MCF 10A (cell line): ENCODE measurements at regions not wholly inside any gene's neighbourhood (a gene's known extent, or its start where the extent isn't known, plus 50 kb on each side); places are given as distances from the start of the nearest gene placed in this dataset.
"Not testable (repeated sequence)": the region's sequence is repeated elsewhere in the genome, so short reads cannot be mapped to it uniquely, and the experiment has no call there.

Experiments
- BruUV-seq: library from RNA; stranded (reverse); fragments of 400-500 nt; replicated peaks from 2 replicates; lab custom pipeline; 2021; lab: Mats Ljungman, UMichigan
- CTCF ChIA-PET: fragments of 300-600 bp; sonication (Branson Sonifier 250); formaldehyde crosslinking; extraction: SDS; loops from one replicate; lab custom pipeline; 2021; ENCODE audit warnings: antibody characterized with exemption, inconsistent platforms; lab: Yijun Ruan, JAX
- POLR2A ChIA-PET: fragments of 300-600, 350-650 bp; sonication (Branson Sonifier 250); formaldehyde crosslinking; extraction: SDS; loops from one replicate; lab custom pipeline; 2020; ENCODE audit warnings: antibody characterized with exemption, inconsistent platforms; lab: Yijun Ruan, JAX
- DNase-seq: peaks from one replicate; pipeline ENCODE4 v3.0.0-alpha.2; 2018; ENCODE audit not compliant: unreplicated experiment
- H3K27ac Mint-ChIP-seq: one replicate; pipeline ENCODE4 v1.8.0; 2022; ENCODE audit warnings: mild to moderate bottlenecking, low read depth, mixed read lengths; ENCODE audit not compliant: unreplicated experiment
- H3K27me3 Mint-ChIP-seq: one replicate; pipeline ENCODE4 v1.8.0; 2022; ENCODE audit warnings: mixed read lengths; ENCODE audit not compliant: insufficient read depth, unreplicated experiment
- H3K36me3 Mint-ChIP-seq: one replicate; pipeline ENCODE4 v1.8.0; 2022; ENCODE audit warnings: mild to moderate bottlenecking, moderate library complexity, mixed read lengths; ENCODE audit not compliant: insufficient read depth, unreplicated experiment
- H3K4me1 Mint-ChIP-seq: one replicate; pipeline ENCODE4 v1.8.0; 2022; ENCODE audit warnings: mixed read lengths; ENCODE audit not compliant: insufficient read depth, unreplicated experiment
- H3K4me3 Mint-ChIP-seq: one replicate; pipeline ENCODE4 v1.8.0; 2022; ENCODE audit warnings: mild to moderate bottlenecking, moderate library complexity, mixed read lengths; ENCODE audit not compliant: unreplicated experiment
- H3K9me3 Mint-ChIP-seq: one replicate; pipeline ENCODE4 v1.8.0; 2022; ENCODE audit warnings: mixed read lengths; ENCODE audit not compliant: unreplicated experiment
- intact Hi-C: fragments of 100-400 bp; cut with micrococcal nuclease; formaldehyde crosslinking; loops from 2 replicates; pipeline ENCODE4 v1.14.1; 2022
- TF ChIP-seq, protein P1 (sequence below): fragments of 200-600 bp; IDR thresholded peaks from one replicate; pipeline ENCODE4 v1.8.0; 2022; ENCODE audit warnings: antibody characterized with exemption, mild to moderate bottlenecking; ENCODE audit not compliant: unreplicated experiment

DNA sequence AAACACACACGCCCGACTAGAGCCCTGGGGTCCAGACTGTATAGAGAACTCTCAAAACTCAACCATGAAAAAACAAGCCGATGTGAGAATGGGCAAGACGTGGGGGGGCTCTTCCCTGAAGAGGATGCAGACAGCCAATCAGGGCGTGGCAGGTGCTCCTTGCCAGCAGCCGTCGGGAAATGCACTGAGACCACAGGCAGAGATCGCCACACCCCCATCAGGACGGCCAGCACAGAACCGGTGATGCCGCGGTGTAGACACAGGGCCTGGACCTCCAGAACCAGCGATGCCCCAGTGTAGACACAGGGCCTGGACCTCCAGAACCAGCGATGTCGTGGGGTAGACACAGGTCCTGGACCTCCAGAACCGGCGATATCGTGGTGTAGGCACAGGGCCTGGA lies 169.2 kb downstream of the LAT start:
- Mint-ChIP-seq H3K9me3 (no peaks in the 10 kb centered on the region), H3K27me3 (no peaks in the 10 kb centered on the region), H3K36me3 (no peaks in the 10 kb centered on the region), H3K4me1 (peaks cover 14% of the 10 kb centered on the region), H3K4me3 (no peak overlapping the region), H3K27ac (peak overlapping the region; percentile 73)
- intact Hi-C loops, result no loop called here
- DNase-seq, result no peak
- ChIA-PET CTCF (no interaction called here), POLR2A (no interaction called here)
- TF ChIP-seq, protein P1, sequence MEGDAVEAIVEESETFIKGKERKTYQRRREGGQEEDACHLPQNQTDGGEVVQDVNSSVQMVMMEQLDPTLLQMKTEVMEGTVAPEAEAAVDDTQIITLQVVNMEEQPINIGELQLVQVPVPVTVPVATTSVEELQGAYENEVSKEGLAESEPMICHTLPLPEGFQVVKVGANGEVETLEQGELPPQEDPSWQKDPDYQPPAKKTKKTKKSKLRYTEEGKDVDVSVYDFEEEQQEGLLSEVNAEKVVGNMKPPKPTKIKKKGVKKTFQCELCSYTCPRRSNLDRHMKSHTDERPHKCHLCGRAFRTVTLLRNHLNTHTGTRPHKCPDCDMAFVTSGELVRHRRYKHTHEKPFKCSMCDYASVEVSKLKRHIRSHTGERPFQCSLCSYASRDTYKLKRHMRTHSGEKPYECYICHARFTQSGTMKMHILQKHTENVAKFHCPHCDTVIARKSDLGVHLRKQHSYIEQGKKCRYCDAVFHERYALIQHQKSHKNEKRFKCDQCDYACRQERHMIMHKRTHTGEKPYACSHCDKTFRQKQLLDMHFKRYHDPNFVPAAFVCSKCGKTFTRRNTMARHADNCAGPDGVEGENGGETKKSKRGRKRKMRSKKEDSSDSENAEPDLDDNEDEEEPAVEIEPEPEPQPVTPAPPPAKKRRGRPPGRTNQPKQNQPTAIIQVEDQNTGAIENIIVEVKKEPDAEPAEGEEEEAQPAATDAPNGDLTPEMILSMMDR, result no peak
- BruUV-seq, result no TSS peak

DNA sequence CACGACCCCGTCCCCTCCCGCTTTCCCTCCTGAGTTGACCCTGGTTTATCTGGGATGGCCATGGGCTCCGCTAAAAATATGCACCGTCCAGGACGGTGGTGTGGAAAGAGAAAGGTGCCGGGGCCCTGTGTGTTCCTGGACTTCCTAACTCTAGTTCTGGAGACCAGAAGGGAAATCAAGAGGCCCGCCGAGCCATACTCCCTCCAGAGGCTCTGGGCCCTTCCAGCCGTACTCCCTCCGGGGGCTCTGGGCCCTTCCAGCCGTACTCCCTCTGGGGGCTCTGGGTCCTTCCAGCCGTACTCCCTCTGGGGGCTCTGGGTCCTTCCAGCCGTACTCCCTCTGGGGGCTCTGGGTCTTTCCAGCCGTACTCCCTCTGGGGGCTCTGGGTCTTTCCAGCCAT lies 168.5 kb downstream of the LAT start:
- DNase-seq, H3K9me3 Mint-ChIP-seq, POLR2A ChIA-PET, CTCF ChIA-PET, H3K27me3 Mint-ChIP-seq, intact Hi-C loops, H3K36me3 Mint-ChIP-seq, H3K4me3 Mint-ChIP-seq, BruUV-seq: not testable (repeated sequence)
- H3K4me1 Mint-ChIP-seq, result peaks cover 16% of the 10 kb centered on the region
- peak overlapping the region; percentile 73 for H3K27ac Mint-ChIP-seq

DNA sequence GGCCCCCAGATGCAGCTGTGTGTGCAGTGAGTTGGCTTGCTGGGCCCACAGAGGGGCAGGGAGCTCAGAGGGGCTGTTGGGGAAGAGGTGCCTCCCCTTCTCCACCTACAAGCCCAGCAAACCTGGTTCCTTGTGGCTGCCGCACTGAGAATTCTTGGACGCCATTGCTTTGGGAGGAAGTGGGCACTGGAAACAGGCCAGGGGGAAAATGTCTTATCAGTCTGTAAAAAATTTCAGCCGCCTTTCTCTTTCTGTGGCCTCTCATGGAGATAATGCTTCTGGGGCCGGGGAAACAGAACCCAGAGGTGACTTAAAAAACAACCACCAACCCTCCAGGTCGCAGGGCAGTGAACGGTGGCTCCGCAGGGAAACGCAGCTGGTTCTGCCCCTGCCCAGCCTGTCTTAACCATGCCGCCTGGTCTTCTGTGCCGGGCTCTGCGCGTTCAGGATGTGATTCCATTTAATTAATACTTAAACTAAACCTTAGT lies 167.7 kb downstream of the LAT start:
- H3K36me3 Mint-ChIP-seq, intact Hi-C loops, H3K9me3 Mint-ChIP-seq, BruUV-seq, H3K4me3 Mint-ChIP-seq, POLR2A ChIA-PET, CTCF ChIA-PET, H3K27ac Mint-ChIP-seq, DNase-seq, H3K27me3 Mint-ChIP-seq: not testable (repeated sequence)
- H3K4me1 Mint-ChIP-seq, result peaks cover 18% of the 10 kb centered on the region

DNA sequence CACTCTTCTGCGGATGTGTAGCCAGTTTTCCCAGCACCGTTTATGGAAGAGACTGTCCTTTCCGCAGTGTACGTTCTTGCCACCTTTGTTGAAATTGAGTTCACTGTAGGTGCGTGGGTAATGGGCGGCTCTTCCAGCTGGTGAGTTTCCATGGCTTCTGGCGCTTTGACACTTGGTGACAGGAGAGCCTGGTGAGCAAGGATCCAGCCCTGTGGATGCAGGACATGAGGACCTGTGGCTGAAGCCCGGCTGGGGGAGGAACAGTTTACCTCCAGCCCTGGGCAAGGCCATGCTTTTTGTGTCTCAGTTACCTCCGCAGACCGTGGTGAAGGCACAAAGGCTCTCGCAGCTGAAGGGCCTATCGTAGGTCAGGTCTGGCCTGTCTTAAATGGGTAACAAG lies 166.5 kb downstream of the LAT start:
- TF ChIP-seq, protein P1, result no peak
- BruUV-seq, result no TSS peak
- Mint-ChIP-seq H3K27ac (no peak overlapping the region), H3K9me3 (no peaks in the 10 kb centered on the region), H3K4me3 (no peak overlapping the region), H3K27me3 (no peaks in the 10 kb centered on the region), H3K36me3 (no peaks in the 10 kb centered on the region), H3K4me1 (peaks cover 5% of the 10 kb centered on the region)
- intact Hi-C loops, result no loop called here
- ChIA-PET CTCF (no interaction called here), POLR2A (no interaction called here)
- DNase-seq, result no peak

DNA sequence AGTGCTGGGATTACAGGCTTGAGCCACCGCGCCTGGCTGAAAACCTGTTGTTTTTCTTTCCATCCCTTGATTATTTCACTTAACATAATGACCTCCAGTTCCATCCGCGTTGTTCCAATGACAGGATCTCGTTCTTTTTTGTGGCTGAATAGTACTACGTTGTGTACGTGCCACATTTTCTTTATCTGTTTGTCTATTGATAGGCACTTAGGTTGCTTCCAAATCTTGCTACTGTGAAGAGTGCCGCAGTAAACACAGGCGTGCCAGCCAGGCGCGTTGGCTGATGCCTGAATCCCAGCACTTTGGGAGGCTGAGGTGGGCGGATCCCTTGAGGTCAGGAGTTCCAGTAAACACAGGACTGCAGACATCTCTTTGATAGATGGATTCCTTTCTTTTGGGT lies 165.1 kb downstream of the LAT start:
- POLR2A ChIA-PET, H3K9me3 Mint-ChIP-seq, H3K4me3 Mint-ChIP-seq, H3K27ac Mint-ChIP-seq, H3K27me3 Mint-ChIP-seq, intact Hi-C loops, CTCF ChIA-PET, DNase-seq, BruUV-seq, H3K36me3 Mint-ChIP-seq: not testable (repeated sequence)
- H3K4me1 Mint-ChIP-seq, result peaks cover 14% of the 10 kb centered on the region
